Tibial artery (tissue), 4 donors: ENCODE measurements at regions not wholly inside any gene's neighbourhood (a gene's known extent, or its start where the extent isn't known, plus 50 kb on each side); places are given as distances from the start of the nearest gene placed in this dataset.
"Not testable (repeated sequence)": the region's sequence is repeated elsewhere in the genome, so short reads cannot be mapped to it uniquely, and the experiment has no call there.

ENCODE experiments used
- DNase-seq, 2 donors: peaks; one replicate each; pipeline ENCODE4 v3.0.0-alpha.2; 2019
- H3K27ac ChIP-seq, 2 donors: fragments of 200-600 bp; sonication (generic) in 1 of 2; 1 replicate in 1 of 2; 2 replicates in 1 of 2; pipeline ENCODE4 v1.5.1; 2018 to 2019; ENCODE audit warnings: mild to moderate bottlenecking in 1 of 2
- H3K27me3 ChIP-seq, 2 donors: fragments of 200-600 bp; sonication (generic) in 1 of 2; one replicate each; pipeline versions ENCODE4 v1.5.1 to v1.6.0; 2016 to 2019
- H3K36me3 ChIP-seq, 3 donors: fragments of 200-600 bp; sonication (generic) in 2 of 3; one replicate each; pipeline ENCODE4 v1.5.1; 2016 to 2019; ENCODE audit warnings: mild to moderate bottlenecking in 2 of 3
- H3K4me1 ChIP-seq, 4 donors: fragments of 200-600 bp; sonication (generic) in 2 of 4; 1 replicate in 3 of 4; 2 replicates in 1 of 4; pipeline ENCODE4 v1.5.1; 2016 to 2019
- H3K4me3 ChIP-seq, 2 donors: fragments of 200-600 bp; sonication (generic) in 1 of 2; 1 replicate in 1 of 2; 2 replicates in 1 of 2; pipeline ENCODE4 v1.5.1; 2018 to 2019; ENCODE audit warnings: mild to moderate bottlenecking in 2 of 2
- H3K9me3 ChIP-seq, 3 donors: fragments of 200-600 bp; sonication (generic) in 1 of 3; one replicate each; pipeline ENCODE4 v1.5.1; 2016 to 2019
- intact Hi-C: fragments of 100-400 bp; cut with DNase I; formaldehyde crosslinking; loops from one replicate; pipeline ENCODE4 v1.15.0; 2023; ENCODE audit warnings: low total_unique reads
- TF ChIP-seq, protein P1 (sequence below), 2 experiments: fragments of 200-600 bp in 1 of 2; fragments of 450-650 bp in 1 of 2; IDR thresholded peaks; one replicate each; pipeline ENCODE4 v1.5.1; 2017 to 2019; ENCODE audit warnings: antibody characterized with exemption in 2 of 2, mild to moderate bottlenecking in 1 of 2, moderate library complexity in 1 of 2

DNA sequence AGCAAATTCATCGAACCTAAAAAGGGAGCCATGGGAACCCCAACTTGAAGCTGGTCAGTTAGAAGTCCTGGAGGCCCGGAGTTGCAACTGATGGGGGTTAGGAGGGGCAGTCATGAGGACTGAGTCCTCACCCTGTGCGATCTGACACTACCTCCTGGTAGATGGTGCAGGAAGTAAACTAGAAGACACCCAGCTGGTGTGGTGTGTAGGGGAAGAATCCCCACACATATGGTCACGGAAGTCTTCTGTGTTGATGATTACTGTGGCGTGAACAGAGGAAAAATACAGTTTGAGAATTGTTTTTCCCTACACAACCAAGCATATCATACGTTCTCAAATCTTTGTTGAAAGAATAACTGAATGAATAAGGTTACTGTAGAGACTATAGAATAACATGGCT lies 164.6 kb upstream of the KCTD7 start:
- TF ChIP-seq, protein P1, sequence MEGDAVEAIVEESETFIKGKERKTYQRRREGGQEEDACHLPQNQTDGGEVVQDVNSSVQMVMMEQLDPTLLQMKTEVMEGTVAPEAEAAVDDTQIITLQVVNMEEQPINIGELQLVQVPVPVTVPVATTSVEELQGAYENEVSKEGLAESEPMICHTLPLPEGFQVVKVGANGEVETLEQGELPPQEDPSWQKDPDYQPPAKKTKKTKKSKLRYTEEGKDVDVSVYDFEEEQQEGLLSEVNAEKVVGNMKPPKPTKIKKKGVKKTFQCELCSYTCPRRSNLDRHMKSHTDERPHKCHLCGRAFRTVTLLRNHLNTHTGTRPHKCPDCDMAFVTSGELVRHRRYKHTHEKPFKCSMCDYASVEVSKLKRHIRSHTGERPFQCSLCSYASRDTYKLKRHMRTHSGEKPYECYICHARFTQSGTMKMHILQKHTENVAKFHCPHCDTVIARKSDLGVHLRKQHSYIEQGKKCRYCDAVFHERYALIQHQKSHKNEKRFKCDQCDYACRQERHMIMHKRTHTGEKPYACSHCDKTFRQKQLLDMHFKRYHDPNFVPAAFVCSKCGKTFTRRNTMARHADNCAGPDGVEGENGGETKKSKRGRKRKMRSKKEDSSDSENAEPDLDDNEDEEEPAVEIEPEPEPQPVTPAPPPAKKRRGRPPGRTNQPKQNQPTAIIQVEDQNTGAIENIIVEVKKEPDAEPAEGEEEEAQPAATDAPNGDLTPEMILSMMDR (IDR thresholded peaks at IDR 0.05), result no peak
- Histone ChIP-seq H3K27ac (no peak overlapping the region), H3K9me3 (no peaks in the 10 kb centered on the region), H3K27me3 (no peaks in the 10 kb centered on the region), H3K4me1 (no peaks in the 10 kb centered on the region), H3K36me3 (peaks cover 0 to 10% (median 9%) of the 10 kb centered on the region in 3 donors), H3K4me3 (no peak overlapping the region)
- intact Hi-C loops, result no loop called here
- no peak for DNase-seq

DNA sequence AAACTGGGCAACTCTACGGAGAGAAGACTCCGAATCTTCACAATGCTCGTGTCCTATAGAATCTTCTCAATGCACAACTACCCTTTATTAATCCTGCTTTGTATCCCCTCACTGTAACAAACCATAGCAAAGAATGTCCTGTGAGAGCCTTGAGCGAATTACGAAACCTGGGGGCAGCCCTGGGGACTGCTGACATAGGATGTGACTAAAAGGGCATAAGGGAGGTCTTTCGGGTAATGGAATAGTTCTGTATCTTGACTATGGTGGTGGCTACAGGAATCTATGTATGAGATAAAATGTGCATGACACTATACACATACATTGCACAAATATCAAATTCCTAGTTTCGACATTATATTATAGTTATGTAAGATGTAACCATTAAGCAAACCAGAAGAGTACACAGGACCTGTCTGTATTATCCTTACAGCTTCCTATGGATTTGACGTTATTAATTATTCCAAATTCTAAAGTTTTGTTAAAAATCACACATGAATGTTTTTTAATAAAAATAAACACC lies 162.5 kb upstream of the KCTD7 start:
- Histone ChIP-seq H3K27me3 (no peaks in the 10 kb centered on the region), H3K9me3 (no peaks in the 10 kb centered on the region), H3K4me1 (no peaks in the 10 kb centered on the region), H3K27ac (no peak overlapping the region), H3K4me3 (no peak overlapping the region), H3K36me3 (peaks cover 0 to 10% (median 9%) of the 10 kb centered on the region in 3 donors)
- TF ChIP-seq, protein P1 (IDR thresholded peaks at IDR 0.05), result no peak
- DNase-seq, result no peak
- intact Hi-C loops, result no loop called here

DNA sequence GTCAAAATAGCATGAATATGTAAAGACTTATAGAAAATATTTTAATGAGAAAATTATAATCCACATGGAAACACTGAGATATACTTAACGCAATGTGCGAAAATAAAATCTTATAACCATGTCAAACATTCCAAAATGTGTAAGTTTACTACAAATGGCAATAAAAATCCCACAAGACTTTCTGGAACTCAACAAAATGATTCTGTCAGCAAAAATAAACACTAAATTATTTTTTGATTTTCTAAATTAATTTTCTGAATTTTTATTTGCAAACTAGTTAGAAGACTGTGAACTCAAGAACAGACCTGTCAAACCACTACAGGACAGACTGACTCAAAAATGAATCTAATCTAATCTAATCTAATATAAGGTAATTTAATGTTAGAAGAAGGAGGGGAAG lies 160.8 kb upstream of the KCTD7 start:
- peaks cover 0 to 10% (median 9%) of the 10 kb centered on the region in 3 donors for H3K36me3 ChIP-seq
- no peak overlapping the region for H3K4me3 ChIP-seq
- no peaks in the 10 kb centered on the region for H3K9me3 ChIP-seq
- intact Hi-C loops, result no loop called here
- H3K4me1 ChIP-seq, result no peaks in the 10 kb centered on the region
- DNase-seq, result no peak
- no peak overlapping the region for H3K27ac ChIP-seq
- TF ChIP-seq, protein P1 (IDR thresholded peaks at IDR 0.05), result no peak
- no peaks in the 10 kb centered on the region for H3K27me3 ChIP-seq

DNA sequence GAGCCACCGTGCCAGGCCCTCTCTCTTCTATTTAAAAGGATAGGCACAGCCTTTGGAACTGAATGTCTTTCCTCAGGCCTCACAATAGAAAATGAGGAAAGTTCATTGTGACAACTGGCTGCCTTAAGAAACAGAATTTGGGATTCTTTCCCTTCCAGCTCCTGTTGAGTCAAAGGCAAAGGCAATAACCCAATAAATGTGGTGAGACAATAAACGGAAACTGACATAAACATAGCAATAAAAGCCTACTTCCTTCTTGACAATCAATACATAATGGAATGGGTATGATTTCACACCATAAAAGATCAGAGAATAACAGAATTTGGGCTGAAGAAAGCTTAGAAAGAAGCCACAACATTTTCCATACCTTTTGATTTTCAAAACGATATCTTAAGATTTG lies 155.6 kb upstream of the KCTD7 start:
- H3K4me3 ChIP-seq, intact Hi-C loops, H3K27me3 ChIP-seq, H3K9me3 ChIP-seq, H3K27ac ChIP-seq, DNase-seq, H3K4me1 ChIP-seq: not testable (repeated sequence)
- peaks cover 11 to 43% (median 11%) of the 10 kb centered on the region in 3 donors for H3K36me3 ChIP-seq

DNA sequence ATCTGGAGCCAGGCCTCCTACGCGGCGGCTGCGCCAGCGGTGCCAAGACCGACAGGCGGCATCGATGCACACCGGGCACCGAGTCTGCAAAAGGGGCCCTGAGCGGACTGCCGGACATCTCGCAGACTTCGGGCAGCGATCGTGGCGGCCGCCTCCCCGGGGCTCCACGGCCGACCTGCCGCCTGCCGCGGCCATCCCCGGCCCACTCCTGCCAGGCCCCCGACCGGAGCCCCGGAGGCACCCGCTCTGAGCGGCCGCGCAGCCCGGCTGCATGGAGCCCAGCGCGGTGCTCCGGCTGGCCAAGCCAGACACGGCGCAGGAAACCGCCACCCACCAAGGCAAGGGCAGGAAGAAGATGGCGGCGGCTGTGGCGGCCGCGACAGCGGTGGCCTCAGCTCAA lies 154.2 kb upstream of the KCTD7 start:
- Histone ChIP-seq H3K9me3 (no peaks in the 10 kb centered on the region), H3K27me3 (no peaks in the 10 kb centered on the region), H3K4me1 (no peaks in the 10 kb centered on the region), H3K36me3 (peaks cover 18 to 57% (median 20%) of the 10 kb centered on the region in 3 donors), H3K4me3 (no peak overlapping the region), H3K27ac (no peak overlapping the region)
- intact Hi-C loops, result no loop called here
- DNase-seq, result no peak
- TF ChIP-seq, protein P1 (IDR thresholded peaks at IDR 0.05), result no peak

DNA sequence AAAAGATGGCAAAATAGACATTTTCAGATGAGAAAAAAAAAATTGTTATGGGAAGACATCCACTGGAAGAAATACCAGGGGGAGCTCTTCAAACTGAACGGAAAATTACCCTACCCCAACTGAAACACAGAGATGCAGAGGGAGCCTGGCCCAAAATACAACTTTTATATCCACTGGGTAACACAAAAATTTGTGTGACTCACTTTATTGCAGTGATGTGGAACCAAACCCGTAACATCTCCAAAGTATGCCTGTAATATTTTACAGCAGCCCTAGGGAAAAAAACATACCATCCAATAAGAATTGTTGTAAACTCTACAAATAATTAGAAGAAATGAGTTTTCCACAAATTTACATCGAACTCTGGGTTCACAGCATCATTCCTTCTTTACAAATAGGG lies 152.6 kb upstream of the KCTD7 start:
- H3K4me1 ChIP-seq, intact Hi-C loops, H3K27me3 ChIP-seq, H3K4me3 ChIP-seq, H3K9me3 ChIP-seq, DNase-seq, H3K27ac ChIP-seq: not testable (repeated sequence)
- H3K36me3 ChIP-seq, result peaks cover 20 to 73% (median 26%) of the 10 kb centered on the region in 3 donors

DNA sequence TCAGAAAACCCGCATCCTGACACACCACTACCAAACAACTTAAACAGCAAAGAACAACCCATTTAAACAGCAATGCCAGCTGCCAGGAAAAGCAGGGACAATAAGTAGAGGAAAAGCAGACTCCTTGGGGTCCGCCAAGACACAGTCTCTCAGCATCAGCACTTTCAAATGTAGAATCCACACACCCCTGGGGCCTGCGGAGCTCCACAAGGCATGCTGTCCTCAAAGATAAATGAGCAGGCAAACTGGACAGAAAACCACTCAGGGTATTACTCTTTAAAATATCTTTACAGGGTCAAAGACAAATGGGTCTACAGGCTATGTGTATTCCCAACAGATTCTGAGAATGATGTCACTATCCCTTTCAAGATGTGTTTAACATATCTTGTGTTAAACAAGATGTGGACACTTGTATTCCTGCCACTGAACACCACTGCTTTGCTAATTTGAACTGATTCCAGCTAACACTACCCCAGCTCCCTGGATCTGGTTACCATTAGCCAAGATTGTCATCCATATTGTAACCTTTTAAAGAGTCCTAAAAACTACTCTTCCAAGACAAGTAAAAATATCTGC lies 150.8 kb upstream of the KCTD7 start:
- DNase-seq, H3K27me3 ChIP-seq, intact Hi-C loops, H3K27ac ChIP-seq, H3K9me3 ChIP-seq, H3K4me1 ChIP-seq, H3K4me3 ChIP-seq: not testable (repeated sequence)
- H3K36me3 ChIP-seq, result peaks cover 20 to 88% (median 26%) of the 10 kb centered on the region in 3 donors

DNA sequence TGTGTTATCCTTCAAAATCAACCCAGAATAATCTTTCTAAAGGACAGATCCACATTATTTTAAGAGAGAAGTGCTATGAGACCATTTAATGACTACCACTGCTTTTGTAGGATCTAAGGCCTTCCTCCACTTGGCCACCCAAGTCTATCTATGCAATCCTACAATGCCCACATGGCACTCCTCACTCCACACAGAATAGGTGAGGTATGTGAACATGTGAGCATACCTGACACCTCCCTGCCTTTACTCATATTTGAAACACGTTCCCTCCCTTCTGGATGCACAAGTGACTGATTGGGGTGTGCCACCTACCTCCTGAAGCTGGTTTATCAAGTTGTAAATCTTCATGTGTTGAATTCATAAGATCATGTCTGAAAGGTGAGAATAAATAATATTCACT lies 147.5 kb upstream of the KCTD7 start:
- H3K27me3 ChIP-seq, H3K4me1 ChIP-seq, intact Hi-C loops, DNase-seq, H3K27ac ChIP-seq, H3K9me3 ChIP-seq, H3K4me3 ChIP-seq: not testable (repeated sequence)
- H3K36me3 ChIP-seq, result peaks cover 13 to 79% (median 18%) of the 10 kb centered on the region in 3 donors

DNA sequence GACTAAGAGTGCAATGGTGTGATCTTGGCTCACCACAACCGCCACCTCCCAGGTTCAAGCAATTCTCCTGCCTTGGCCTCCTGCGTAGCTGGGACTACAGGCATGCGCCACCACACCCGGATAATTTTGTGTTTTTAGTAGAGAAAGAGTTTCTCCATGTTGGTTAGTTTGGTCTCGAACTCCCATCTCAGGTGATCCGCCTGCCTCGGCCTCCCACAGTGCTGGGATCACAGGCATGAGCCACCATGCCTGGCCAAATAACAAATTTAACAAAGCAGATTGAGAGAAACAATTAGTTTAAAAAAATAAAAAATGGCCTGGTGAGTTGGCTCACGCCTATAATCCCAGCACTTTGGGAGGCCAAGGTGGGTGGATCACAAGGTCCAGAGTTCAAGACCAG lies 139.6 kb upstream of the KCTD7 start:
- not testable (repeated sequence) for DNase-seq

DNA sequence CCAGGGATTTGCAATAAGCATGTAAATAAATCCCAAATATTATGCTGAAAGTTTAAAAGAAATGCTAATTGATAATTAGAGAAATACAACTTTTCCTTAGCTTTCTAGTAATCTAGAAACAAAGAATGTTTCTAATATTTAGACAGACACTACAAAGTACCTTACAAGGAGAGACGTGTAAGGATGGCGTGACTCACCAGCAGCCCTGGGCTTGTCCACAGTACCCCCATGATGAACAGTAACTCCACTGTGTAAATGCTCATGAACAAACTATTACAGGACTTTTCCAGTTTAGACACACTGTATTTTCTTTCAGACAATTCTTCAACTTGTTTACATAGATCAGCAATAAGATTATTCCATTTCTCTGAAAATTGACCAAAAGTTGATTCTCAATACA lies 138.9 kb upstream of the KCTD7 start:
- H3K27ac ChIP-seq, H3K27me3 ChIP-seq, H3K4me3 ChIP-seq, DNase-seq, H3K36me3 ChIP-seq, H3K9me3 ChIP-seq: not testable (repeated sequence)
- H3K4me1 ChIP-seq, result peaks cover 0 to 18% (median 12%) of the 10 kb centered on the region in 4 donors
- intact Hi-C loops, result loop anchor here (10.0 kb wide), 1 partner anchor 135 kb away; the partner anchor contains the start of gene KCTD7

More for the DNA sequence above, 139.6 kb upstream of the KCTD7 start:
- H3K9me3 ChIP-seq, intact Hi-C loops, H3K27me3 ChIP-seq, H3K27ac ChIP-seq, H3K4me3 ChIP-seq: not testable (repeated sequence)
- H3K4me1 ChIP-seq, result peaks cover 0 to 12% (median 8%) of the 10 kb centered on the region in 4 donors
- H3K36me3 ChIP-seq, result peaks cover 0 to 12% (median 9%) of the 10 kb centered on the region in 3 donors
